ENCODE measurements at regions not wholly inside any gene's neighbourhood (a gene's known extent, or its start where the extent isn't known, plus 50 kb on each side); places are given as distances from the start of the nearest gene placed in this dataset.

DNA sequence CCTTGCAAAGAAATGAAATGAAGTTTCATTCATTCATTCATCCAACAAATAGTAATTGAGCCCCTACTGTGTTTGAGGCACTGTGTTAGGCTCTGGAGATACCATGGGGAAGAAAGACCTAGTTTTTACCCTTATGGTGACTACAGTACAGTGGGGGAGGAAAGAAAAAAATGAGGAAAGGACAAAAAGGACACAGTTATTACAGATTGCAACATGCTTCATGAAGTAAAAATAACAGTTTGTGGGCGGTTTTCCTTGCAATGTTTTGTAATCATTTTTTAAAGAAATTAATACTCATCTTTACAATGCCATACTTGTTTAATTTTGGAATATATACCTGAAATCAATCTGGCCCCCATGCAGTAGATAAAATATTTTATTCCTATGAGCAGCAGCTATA is 120.3 kb downstream of the TM2D1 start:
- TF ChIP-seq, protein P1, sequence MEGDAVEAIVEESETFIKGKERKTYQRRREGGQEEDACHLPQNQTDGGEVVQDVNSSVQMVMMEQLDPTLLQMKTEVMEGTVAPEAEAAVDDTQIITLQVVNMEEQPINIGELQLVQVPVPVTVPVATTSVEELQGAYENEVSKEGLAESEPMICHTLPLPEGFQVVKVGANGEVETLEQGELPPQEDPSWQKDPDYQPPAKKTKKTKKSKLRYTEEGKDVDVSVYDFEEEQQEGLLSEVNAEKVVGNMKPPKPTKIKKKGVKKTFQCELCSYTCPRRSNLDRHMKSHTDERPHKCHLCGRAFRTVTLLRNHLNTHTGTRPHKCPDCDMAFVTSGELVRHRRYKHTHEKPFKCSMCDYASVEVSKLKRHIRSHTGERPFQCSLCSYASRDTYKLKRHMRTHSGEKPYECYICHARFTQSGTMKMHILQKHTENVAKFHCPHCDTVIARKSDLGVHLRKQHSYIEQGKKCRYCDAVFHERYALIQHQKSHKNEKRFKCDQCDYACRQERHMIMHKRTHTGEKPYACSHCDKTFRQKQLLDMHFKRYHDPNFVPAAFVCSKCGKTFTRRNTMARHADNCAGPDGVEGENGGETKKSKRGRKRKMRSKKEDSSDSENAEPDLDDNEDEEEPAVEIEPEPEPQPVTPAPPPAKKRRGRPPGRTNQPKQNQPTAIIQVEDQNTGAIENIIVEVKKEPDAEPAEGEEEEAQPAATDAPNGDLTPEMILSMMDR (IDR thresholded peaks at IDR 0.05) = no peak
- TF ChIP-seq EZH2 (IDR thresholded peaks at IDR 0.05) = no peak

Data from neural progenitor cell (in vitro differentiated cells).